Heart right ventricle (tissue), 16 donors: ENCODE measurements at regions not wholly inside any gene's neighbourhood (a gene's known extent, or its start where the extent isn't known, plus 50 kb on each side); places are given as distances from the start of the nearest gene placed in this dataset.

Experiments used
- ATAC-seq, 8 donors: fragments of 200-7000 bp; cut with Tn5 transposase; one replicate each; pipeline ENCODE4 v1.9.1; 2020; ENCODE audit warnings: mild to moderate bottlenecking in 8 of 8, moderate library complexity in 8 of 8, moderate number of reproducible peaks in 1 of 8
- DNase-seq, 2 donors: peaks; one replicate each; pipeline ENCODE4 v3.0.0-alpha.2; 2020
- H3K27ac ChIP-seq, 10 donors: fragments of 200-600 bp; sonication (generic) in 2 of 10; one replicate each; pipeline versions ENCODE4 v1.5.0 to v1.8.0; 2020 to 2022; ENCODE audit warnings: mild to moderate bottlenecking in 3 of 10
- H3K27me3 ChIP-seq, 7 donors: fragments of 200-600 bp; one replicate each; pipeline ENCODE4 v1.8.0; 2021 to 2022; ENCODE audit warnings: mild to moderate bottlenecking in 2 of 7
- H3K36me3 ChIP-seq, 9 donors: fragments of 200-600 bp; sonication (generic) in 1 of 9; one replicate each; pipeline versions ENCODE4 v1.5.0 to v1.8.0; 2020 to 2022; ENCODE audit warnings: mild to moderate bottlenecking in 2 of 9
- H3K4me1 ChIP-seq, 9 donors: fragments of 200-600 bp; sonication (generic) in 1 of 9; one replicate each; pipeline versions ENCODE4 v1.5.0 to v1.8.0; 2020 to 2022; ENCODE audit warnings: mild to moderate bottlenecking in 4 of 9
- H3K4me3 ChIP-seq, 10 donors: fragments of 200-600 bp; sonication (generic) in 2 of 10; one replicate each; pipeline versions ENCODE4 v1.5.0 to v1.8.0; 2020 to 2022; ENCODE audit warnings: mild to moderate bottlenecking in 7 of 10, moderate library complexity in 2 of 10
- H3K9me3 ChIP-seq, 11 donors: fragments of 200-600 bp in 10 of 11; sonication (generic) in 2 of 11; one replicate each; pipeline versions ENCODE4 v1.5.0 to v1.8.0; 2013 to 2022; ENCODE audit warnings: mild to moderate bottlenecking in 2 of 11, control low read depth in 1 of 11, moderate library complexity in 1 of 11
- WGBS, 2 donors: extraction: QIAGEN DNeasy Blood & Tissue Kit; methylation state at CpG; one replicate each; pipeline ENCODE4 v1.1.7; 2013; ENCODE audit warnings: inconsistent platforms in 1 of 2; 5-methylcytosine and 5-hydroxymethylcytosine counted together
- intact Hi-C, 10 donors: fragments of 100-400 bp; cut with DNase I; formaldehyde crosslinking; loops; one replicate each; pipeline versions ENCODE4 v1.11.1 to v1.14.2; 2022
- TF ChIP-seq, protein P1 (sequence below), 9 donors: fragments of 200-600 bp; sonication (generic) in 2 of 9; IDR thresholded peaks; one replicate each; pipeline versions ENCODE4 v1.5.0 to v1.8.0; 2021 to 2022; ENCODE audit warnings: antibody characterized with exemption in 9 of 9, mild to moderate bottlenecking in 5 of 9, moderate library complexity in 1 of 9
- donor health status: Arrhythmogenic right ventricular cardiomyopathy.
- donor health status: ischemic (EF 13 %, LVEDD 7.1; RV severe dilation, severe dysfunction).
- donor health status: healthy with polysubstance abuse.
- donor health status: DM: no; HTN: yes; CAD: no.
- donor health status: DM: no; HTN: no; CAD: no.
- donor health status: ischemic (EF 25% LVEDD 6.9; RV normal size, moderate dysfunction).
- donor health status: ischemic (EF 25% LVEDD 5.7; RV mildly dilated, moderate dysfunction).
- donor health status: healthy.
- donor health status: DM: yes; HTN: yes; CAD: no.
- donor health status: Ischemic cardiomyopathy.
- donor health status: ischemic (EF 35%, LVEDD 5.7; RV mildly dilated, moderate dysfunction).
- donor health status: nonischemic (EF 11% LVEDD 7.7; RV severe dilation, severe dysfunction).
- donor health status: DM: yes; HTN: yes; CAD: no.
- donor health status: PGD.
- donor health status: ischemic (EF 29% LVEDD 5.4; RV normal size, mild dysfunction).
- donor health status: nonischemic (EF 23%, LVEDD 6.1; RV moderate dilation, normal function).

DNA sequence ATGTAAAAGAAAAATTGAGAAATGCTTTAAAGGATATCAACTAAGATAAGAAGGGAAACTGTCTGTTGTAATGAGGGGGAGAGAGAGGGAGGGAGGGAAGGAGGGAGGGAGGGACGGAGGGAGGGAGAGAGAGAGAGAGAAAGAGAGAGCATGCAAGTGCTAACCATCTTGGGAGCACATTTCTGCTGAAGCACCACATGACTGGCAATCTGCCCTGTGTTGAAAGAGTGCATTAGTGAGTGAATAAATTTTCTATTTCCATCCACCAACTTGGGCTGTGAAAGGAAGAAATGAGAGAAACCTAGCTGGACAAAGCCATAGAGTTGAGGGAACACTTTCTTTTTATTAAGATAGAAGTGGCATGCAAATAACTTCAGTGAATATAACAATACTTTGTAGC is 110.7 kb downstream of the TMX3 start:
- TF ChIP-seq, protein P1, sequence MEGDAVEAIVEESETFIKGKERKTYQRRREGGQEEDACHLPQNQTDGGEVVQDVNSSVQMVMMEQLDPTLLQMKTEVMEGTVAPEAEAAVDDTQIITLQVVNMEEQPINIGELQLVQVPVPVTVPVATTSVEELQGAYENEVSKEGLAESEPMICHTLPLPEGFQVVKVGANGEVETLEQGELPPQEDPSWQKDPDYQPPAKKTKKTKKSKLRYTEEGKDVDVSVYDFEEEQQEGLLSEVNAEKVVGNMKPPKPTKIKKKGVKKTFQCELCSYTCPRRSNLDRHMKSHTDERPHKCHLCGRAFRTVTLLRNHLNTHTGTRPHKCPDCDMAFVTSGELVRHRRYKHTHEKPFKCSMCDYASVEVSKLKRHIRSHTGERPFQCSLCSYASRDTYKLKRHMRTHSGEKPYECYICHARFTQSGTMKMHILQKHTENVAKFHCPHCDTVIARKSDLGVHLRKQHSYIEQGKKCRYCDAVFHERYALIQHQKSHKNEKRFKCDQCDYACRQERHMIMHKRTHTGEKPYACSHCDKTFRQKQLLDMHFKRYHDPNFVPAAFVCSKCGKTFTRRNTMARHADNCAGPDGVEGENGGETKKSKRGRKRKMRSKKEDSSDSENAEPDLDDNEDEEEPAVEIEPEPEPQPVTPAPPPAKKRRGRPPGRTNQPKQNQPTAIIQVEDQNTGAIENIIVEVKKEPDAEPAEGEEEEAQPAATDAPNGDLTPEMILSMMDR (IDR thresholded peaks at IDR 0.05) = no peak
- no peak overlapping the region for H3K27ac ChIP-seq
- H3K4me1 ChIP-seq = no peaks in the 10 kb centered on the region
- no peaks in the 10 kb centered on the region for H3K9me3 ChIP-seq
- H3K4me3 ChIP-seq = no peak overlapping the region
- no peaks in the 10 kb centered on the region for H3K36me3 ChIP-seq
- ATAC-seq (no peak), DNase-seq (no peak)
- intact Hi-C loops = no loop called here
- H3K27me3 ChIP-seq = no peaks in the 10 kb centered on the region
- 19 to 28% methylated on average over 1 of the region's 1 CpG for WGBS, 2 donors

DNA sequence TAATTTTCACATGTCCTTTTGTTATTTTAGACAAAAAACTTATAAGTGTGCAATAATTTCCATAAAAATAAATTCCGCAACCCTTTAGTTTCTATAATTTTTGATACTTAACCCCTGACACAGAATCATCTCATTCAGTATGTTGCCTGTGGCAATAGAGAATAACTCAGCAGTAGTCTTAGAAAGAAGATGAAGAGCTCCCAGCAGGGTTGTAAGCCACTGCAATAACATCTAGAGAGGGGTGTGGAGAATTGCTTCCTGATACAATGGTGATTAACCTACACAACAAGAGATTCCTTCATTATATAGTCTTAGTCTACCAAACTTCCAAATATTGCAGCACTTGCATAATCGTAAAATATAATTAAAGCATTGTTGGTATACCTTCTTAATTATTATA is 118.9 kb downstream of the TMX3 start:
- no peak overlapping the region for H3K27ac ChIP-seq
- no peaks in the 10 kb centered on the region for H3K27me3 ChIP-seq
- no peaks in the 10 kb centered on the region for H3K36me3 ChIP-seq
- no peaks in the 10 kb centered on the region for H3K9me3 ChIP-seq
- ATAC-seq = no peak
- no peak overlapping the region for H3K4me3 ChIP-seq
- no peaks in the 10 kb centered on the region for H3K4me1 ChIP-seq
- whole genome bisulfite sequencing, 2 donors = 74 to 96% methylated on average over 2 of the region's 2 CpGs
- no peak for DNase-seq
- TF ChIP-seq, protein P1 (IDR thresholded peaks at IDR 0.05) = no peak
- intact Hi-C loops = no loop called here

DNA sequence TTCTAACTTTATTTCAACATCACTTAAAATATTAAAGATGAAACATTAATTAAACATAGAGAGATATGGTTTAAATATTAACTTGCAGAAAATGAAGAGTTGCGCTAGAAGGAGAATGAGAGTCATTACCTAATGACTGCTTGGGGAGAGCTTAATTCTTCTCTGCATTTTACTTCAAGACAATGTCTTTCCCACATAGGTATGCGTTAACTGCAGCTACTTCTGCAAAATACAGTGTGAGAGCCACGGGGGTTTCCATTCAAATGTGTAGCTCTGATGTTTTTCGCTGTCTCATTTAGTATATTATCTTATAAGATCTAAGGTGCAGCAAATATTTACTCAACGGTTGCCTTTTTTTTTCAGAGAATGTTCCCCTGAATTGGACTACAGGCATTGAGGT is 126.7 kb downstream of the TMX3 start:
- intact Hi-C loops = no loop called here
- no peak for ATAC-seq
- 76 to 82% methylated on average over 5 of the region's 5 CpGs for WGBS, 2 donors

DNA sequence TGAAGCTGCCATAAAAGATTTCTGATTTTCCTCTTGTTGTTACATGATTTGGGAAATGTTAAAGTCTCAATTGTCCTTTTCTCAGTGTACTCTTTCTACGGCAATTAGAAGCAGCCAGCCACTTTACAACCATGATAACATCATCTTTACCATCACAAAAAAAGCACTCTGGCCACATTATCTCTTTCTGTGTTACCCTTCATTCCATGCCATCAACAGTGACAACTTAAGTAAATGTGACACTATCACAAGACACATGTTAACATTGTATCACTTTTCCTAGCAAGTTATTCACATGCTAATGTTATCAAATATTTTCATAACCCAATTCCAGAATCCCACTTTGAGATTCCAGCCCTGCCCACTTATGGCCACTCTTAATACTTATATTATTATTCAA is 131.2 kb downstream of the TMX3 start:
- H3K4me1 ChIP-seq = no peaks in the 10 kb centered on the region
- no peak for DNase-seq
- H3K27ac ChIP-seq = no peak overlapping the region
- H3K9me3 ChIP-seq = no peaks in the 10 kb centered on the region
- intact Hi-C loops = loop anchor here in 1 of 10 donors (1.0 kb wide), 1 partner anchor 11 kb away; no protein-coding TSS in a partner anchor
- no peaks in the 10 kb centered on the region for H3K36me3 ChIP-seq
- no peak for ATAC-seq
- no peaks in the 10 kb centered on the region for H3K27me3 ChIP-seq
- WGBS, 2 donors = 53 to 54% methylated on average over 1 of the region's 1 CpG
- H3K4me3 ChIP-seq = no peak overlapping the region
- TF ChIP-seq, protein P1 (IDR thresholded peaks at IDR 0.05) = no peak

More for the DNA sequence above, 126.7 kb downstream of the TMX3 start:
- H3K9me3 ChIP-seq = no peaks in the 10 kb centered on the region
- H3K27ac ChIP-seq = no peak overlapping the region
- no peaks in the 10 kb centered on the region for H3K36me3 ChIP-seq
- no peaks in the 10 kb centered on the region for H3K27me3 ChIP-seq
- H3K4me3 ChIP-seq = no peak overlapping the region
- H3K4me1 ChIP-seq = no peaks in the 10 kb centered on the region
- TF ChIP-seq, protein P1 (IDR thresholded peaks at IDR 0.05) = no peak
- no peak for DNase-seq
